Activated CD4-positive, alpha-beta T cell treated with anti-CD3 and anti-CD28 coated beads, Interleukin-2, amount 50 U/mL, for 4 hours (primary cell): ENCODE measurements at regions not wholly inside any gene's neighbourhood (a gene's known extent, or its start where the extent isn't known, plus 50 kb on each side); places are given as distances from the start of the nearest gene placed in this dataset.
"Not testable (repeated sequence)": the region's sequence is repeated elsewhere in the genome, so short reads cannot be mapped to it uniquely, and the experiment has no call there.

ENCODE experiments used
- DNase-seq, 2 experiments: peaks; one replicate each; pipeline ENCODE4 v3.0.0-alpha.2; 2020

DNA sequence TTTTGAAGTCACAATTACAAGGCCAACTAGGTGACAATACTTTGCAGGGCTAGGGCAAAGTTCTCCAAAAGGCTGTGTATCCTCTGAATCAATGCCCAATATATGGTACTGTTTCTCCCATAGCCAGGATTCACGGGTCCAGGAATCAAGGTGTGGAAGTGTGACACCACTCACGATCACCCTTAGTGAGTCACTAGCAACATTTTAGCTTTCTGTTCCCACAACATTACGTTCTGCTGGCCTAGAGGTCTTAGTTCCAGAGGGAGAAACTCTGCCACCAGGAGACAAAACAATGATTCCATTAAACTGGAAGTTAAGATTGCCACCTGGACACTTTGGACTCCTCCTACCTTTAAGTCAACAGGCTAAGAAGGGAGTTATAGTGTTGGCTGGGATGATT lies 88.5 kb upstream of the RANBP6 start:
- not testable (repeated sequence) for DNase-seq

DNA sequence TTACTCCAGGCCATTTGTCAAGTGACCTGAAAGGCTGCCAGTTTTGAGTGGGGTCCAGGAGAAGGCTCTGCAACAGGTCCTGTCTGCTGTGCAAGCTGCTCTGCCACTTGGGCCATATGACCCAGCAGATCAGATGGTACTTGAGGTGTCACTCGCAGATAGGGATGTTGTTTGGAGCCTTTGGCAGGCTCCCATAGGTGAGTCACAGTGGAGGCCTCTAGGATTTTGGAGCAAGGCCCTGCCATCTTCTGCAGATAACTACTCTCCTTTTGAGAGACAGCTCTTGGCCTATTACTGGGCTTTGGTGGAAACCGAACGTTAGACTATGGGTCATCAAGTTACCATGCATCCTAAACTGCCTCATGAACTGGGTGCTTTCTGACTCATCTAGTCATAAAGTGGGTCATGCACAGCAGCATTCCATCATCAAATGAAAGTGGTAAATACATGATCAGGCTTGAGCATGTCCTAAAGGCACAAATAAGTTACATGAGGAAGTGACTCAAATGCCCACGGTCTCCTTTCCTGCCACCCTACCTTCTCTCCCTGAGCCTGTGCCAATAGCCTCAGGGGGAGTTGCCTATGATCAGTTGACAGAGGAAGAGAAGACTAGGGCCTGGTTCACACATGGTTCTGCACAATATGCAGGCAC lies 87.0 kb upstream of the RANBP6 start:
- not testable (repeated sequence) for DNase-seq

- DNase-seq = not testable (repeated sequence)
Measured at GRCh38 chr9:6101725-6102124, 86.3 kb upstream of the RANBP6 start.

- DNase-seq = not testable (repeated sequence)
Measured at GRCh38 chr9:6099346-6099745, 83.9 kb upstream of the RANBP6 start.

DNA sequence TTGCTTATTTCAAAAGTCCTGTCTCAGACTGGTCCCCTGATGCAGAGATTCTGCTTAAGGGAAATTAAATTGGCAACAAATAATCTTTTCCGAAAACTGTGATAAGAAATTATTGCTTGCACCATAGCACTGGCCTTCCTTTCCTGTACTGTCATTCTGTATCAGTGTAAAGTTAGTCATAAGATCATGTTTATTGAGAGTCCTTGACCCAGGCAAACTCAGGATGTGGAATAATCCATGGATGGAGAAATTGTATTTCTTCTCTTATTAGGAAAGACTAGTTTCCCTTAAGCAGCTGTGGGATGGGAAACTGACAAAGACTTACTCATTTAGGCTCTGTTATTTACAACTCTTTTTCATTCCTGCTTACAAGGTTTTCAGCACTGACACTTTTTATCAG lies 83.0 kb upstream of the RANBP6 start:
- no peak for DNase-seq

GRCh38 chr9:6096821-6097220 lies 81.4 kb upstream of the RANBP6 start:
- no peak for DNase-seq

DNA sequence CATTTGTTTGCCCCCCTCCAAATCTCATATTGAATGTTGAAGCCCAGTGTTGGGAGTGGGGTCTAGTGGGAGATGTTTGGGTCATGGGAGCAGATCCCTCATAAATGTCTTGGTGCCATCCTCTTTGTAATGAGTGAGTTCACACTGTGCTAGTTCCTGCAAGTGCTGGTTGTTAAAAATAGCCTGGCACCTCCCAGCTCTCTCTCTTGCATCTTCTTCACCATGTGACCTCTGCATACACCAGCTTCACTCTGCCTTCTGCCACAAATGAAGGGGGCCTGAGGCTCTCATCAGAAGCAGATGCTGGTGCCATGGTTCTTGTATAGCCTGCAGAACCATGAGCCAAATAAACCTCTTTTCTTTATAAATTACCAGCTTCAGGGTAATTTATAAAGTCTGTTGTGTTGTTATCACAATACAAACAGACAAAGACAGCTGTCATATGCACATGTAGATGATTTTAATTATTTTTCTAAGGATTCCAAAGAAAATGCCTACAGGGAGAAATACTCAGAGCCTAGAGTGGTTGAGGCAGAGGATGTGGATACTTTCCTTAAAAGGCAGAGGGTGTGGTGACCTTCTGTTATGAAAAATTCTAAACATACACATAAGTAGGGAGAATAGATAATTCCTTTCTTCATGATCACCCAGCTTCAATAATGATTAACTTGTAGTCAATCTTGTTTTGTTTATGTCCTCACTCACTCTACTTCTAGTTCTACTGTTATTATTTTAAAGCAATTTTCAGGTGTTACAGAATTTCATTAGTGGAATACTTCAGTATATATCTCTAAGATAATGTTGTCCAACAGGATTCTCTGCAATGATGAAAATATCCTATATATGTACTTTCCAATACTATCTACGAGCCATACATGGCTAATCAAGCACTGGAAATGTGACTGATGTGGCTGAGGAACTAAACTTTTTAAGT lies 75.1 kb upstream of the RANBP6 start:
- no peak for DNase-seq

DNA sequence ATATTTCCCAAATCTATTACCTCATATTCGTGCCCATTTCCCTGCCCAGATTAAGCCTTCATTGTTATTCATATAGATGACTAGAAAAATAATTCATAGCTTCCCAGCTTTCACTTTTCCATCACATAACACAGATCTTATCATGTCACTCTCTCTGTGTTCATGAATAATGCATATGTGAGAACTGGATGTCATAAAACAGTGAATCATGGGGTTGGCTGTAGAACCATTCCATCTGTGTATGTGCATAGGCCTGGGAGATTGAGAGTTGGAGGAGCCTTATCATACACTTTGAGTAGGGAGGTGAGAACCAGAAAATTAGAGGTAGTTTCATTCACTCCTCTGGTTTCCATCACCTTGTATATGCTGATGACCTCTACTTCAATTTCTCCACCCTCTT lies 73.9 kb upstream of the RANBP6 start:
- no peak for DNase-seq

DNA sequence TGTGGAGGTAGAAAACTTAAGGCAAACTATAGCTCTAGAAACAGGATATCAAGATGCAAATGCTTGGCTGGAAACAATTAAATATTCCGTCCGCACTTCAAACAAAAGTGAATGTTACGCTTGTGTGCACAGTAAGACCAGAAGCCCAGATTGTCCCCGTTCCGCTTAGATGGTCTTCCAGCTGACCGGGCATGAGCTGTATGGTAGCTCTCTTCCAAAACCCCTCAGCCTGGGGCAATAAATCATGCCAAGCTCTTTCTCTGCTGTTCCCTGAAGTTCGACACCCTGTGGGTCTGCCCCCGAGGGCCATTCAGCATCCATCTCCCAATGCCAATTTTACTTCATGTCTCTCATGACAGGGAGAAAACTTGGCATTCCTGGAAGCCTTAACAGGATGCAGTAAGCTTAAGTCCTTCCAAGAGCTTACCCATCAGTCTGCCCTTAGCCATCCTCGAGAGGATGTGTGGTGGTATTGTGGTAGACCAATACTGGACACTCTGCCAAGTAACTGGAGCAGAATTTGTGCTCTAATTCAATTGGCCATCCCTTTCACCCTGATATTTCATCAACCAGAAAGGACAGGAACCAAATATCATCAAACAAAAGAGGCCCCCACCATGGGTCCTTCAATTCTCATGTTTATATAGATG lies 70.7 kb upstream of the RANBP6 start:
- no peak for DNase-seq

GRCh38 chr9:6080154-6080716 lies 64.8 kb upstream of the RANBP6 start:
- DNase-seq = peak; percentile 64

GRCh38 chr9:6079386-6079785 lies 64.0 kb upstream of the RANBP6 start:
- no peak for DNase-seq

DNA sequence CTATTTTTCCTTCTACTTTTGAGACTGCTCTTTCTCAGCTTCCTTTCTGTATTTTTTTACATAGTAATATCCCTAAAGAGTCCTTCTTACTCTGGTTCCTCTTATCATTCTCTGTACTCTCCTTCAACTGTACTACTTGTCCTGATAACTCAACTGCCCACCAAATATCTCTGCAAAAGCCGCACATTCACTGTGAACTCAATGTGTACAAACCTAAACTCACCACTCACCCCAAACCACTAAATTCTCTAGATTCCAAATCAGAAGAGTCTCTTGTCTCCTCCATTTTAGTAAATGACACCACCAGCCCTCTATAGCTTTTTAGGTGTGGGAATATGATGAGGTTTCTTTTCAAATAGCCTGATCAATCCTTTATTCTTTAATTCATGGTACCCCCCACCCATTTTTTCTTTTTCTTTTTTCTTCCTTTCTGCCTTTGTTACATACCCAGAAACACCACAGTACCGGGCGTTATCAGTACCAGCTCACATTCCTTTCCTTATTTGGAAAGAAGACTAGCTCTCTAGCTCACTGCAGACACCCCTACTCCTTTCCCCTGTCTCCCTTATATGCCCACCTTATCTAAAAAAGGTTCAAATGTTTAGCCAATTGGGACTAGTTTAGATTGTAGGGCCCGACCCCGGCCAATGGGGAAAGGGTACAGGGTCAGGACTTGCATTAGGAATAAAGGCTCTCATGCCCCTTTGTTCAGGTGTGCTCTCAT lies 63.1 kb upstream of the RANBP6 start:
- no peak for DNase-seq

- no peak for DNase-seq
Measured at GRCh38 chr9:6076851-6077250, 61.4 kb upstream of the RANBP6 start.

- DNase-seq = no peak
Measured at GRCh38 chr9:6073731-6074130, 58.3 kb upstream of the RANBP6 start.

DNA sequence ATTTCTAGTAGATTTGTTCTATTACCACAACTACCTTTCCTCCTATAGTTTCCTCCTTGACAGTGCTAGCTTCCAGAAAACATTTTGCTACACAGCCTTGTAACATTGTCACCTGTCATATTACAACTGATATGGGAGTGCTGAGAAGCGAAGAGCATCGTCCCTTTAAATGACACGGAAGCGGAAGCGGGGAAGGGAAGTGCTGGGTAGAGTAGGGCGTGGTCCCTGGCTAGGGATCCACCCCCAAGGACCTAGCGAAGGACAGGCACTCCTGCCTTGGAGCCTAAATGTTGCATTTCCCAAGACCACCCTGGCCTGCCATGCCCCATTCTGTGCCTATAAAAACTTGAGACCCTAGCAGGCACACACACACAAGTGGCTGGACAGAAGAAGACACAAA lies 57.4 kb upstream of the RANBP6 start:
- no peak for DNase-seq

GRCh38 chr9:6072453-6072852 lies 57.0 kb upstream of the RANBP6 start:
- no peak for DNase-seq

- no peak for DNase-seq
Measured at GRCh38 chr9:6068983-6069382, 53.6 kb upstream of the RANBP6 start.

- DNase-seq = no peak
Measured at GRCh38 chr9:6067426-6067825, 52.0 kb upstream of the RANBP6 start.
